ENCODE measurements at regions not wholly inside any gene's neighbourhood (a gene's known extent, or its start where the extent isn't known, plus 50 kb on each side); places are given as distances from the start of the nearest gene placed in this dataset.

- no peak overlapping the region for H3K27ac Mint-ChIP-seq (ENCODE audit: unreplicated experiment)
- peaks cover 11% of the 10 kb centered on the region for H3K9me3 Mint-ChIP-seq (ENCODE audit: unreplicated experiment)
- peaks cover 60% of the 10 kb centered on the region for H3K4me1 Mint-ChIP-seq (ENCODE audit: unreplicated experiment)
- no peaks in the 10 kb centered on the region for H3K27me3 Mint-ChIP-seq (ENCODE audit: unreplicated experiment)
- no peak for TF ChIP-seq CTCF (IDR thresholded peaks at IDR 0.05)
- no peak overlapping the region for H3K4me3 Mint-ChIP-seq (ENCODE audit: unreplicated experiment)
- no peak for DNase-seq (ENCODE audit: extremely low spot score, unreplicated experiment)
- no peaks in the 10 kb centered on the region for H3K36me3 Mint-ChIP-seq (ENCODE audit: unreplicated experiment)
Observed at GRCh38 chr12:24483732-24484131, 465.2 kb downstream of the BCAT1 start.

- peaks cover 11% of the 10 kb centered on the region for H3K9me3 Mint-ChIP-seq (ENCODE audit: unreplicated experiment)
- H3K4me1 Mint-ChIP-seq (ENCODE audit: unreplicated experiment), result peaks cover 63% of the 10 kb centered on the region
- DNase-seq (ENCODE audit: extremely low spot score, unreplicated experiment), result no peak
Observed at GRCh38 chr12:24482882-24483604, 465.9 kb downstream of the BCAT1 start.

GRCh38 chr12:24482044-24482443 lies 466.9 kb downstream of the BCAT1 start:
- peaks cover 55% of the 10 kb centered on the region for H3K4me1 Mint-ChIP-seq (ENCODE audit: unreplicated experiment)

More at GRCh38 chr12:24482882-24483604, 465.9 kb downstream of the BCAT1 start:
- no peak for TF ChIP-seq CTCF (IDR thresholded peaks at IDR 0.05)
- H3K4me3 Mint-ChIP-seq (ENCODE audit: unreplicated experiment), result no peak overlapping the region
- no peak overlapping the region for H3K27ac Mint-ChIP-seq (ENCODE audit: unreplicated experiment)
- no peaks in the 10 kb centered on the region for H3K36me3 Mint-ChIP-seq (ENCODE audit: unreplicated experiment)
- no peaks in the 10 kb centered on the region for H3K27me3 Mint-ChIP-seq (ENCODE audit: unreplicated experiment)

GRCh38 chr12:24480766-24481449 lies 468.0 kb downstream of the BCAT1 start:
- H3K4me1 Mint-ChIP-seq (ENCODE audit: unreplicated experiment), result peaks cover 51% of the 10 kb centered on the region
- DNase-seq (ENCODE audit: extremely low spot score, unreplicated experiment), result no peak

More at GRCh38 chr12:24482044-24482443, 466.9 kb downstream of the BCAT1 start:
- peaks cover 11% of the 10 kb centered on the region for H3K9me3 Mint-ChIP-seq (ENCODE audit: unreplicated experiment)
- no peaks in the 10 kb centered on the region for H3K27me3 Mint-ChIP-seq (ENCODE audit: unreplicated experiment)
- peak overlapping the region; percentile 12 for H3K27ac Mint-ChIP-seq (ENCODE audit: unreplicated experiment)
- no peak overlapping the region for H3K4me3 Mint-ChIP-seq (ENCODE audit: unreplicated experiment)
- no peak for DNase-seq (ENCODE audit: extremely low spot score, unreplicated experiment)
- no peaks in the 10 kb centered on the region for H3K36me3 Mint-ChIP-seq (ENCODE audit: unreplicated experiment)
- TF ChIP-seq CTCF (IDR thresholded peaks at IDR 0.05), result no peak

More at GRCh38 chr12:24480766-24481449, 468.0 kb downstream of the BCAT1 start:
- H3K36me3 Mint-ChIP-seq (ENCODE audit: unreplicated experiment), result no peaks in the 10 kb centered on the region
- no peak for TF ChIP-seq CTCF (IDR thresholded peaks at IDR 0.05)
- no peaks in the 10 kb centered on the region for H3K27me3 Mint-ChIP-seq (ENCODE audit: unreplicated experiment)
- H3K27ac Mint-ChIP-seq (ENCODE audit: unreplicated experiment), result peak overlapping the region; percentile 15
- peaks cover 11% of the 10 kb centered on the region for H3K9me3 Mint-ChIP-seq (ENCODE audit: unreplicated experiment)
- no peak overlapping the region for H3K4me3 Mint-ChIP-seq (ENCODE audit: unreplicated experiment)
